ENCODE measurements at regions not wholly inside any gene's neighbourhood (a gene's known extent, or its start where the extent isn't known, plus 50 kb on each side); places are given as distances from the start of the nearest gene placed in this dataset.
"Not testable (repeated sequence)": the region's sequence is repeated elsewhere in the genome, so short reads cannot be mapped to it uniquely, and the experiment has no call there.

DNA sequence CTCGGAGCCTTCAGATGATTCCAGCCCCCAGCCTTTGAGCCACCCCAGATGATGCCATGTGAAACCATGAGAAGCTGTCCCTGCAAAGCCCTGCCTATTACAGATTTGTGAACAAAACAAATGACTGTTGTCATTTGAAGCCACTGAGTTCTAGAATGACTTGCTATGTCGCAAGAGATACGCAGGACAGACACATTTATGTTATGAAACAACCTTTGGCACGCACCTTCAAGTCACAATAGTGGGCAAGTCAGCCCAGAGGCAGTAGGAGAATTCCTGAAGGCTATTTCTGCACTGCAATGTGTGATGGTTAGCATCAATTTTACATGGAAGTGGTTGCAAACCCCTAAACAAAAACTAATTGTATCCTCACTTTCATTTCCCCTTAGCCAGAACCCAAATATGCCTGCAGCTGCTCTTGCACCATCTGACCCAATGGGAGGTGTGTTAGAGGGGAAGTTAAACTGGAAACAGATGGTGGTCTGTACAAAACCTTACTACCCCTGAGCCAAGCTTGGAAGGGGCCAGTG lies 174.4 kb upstream of the ATP6AP2 start:
- DNase-seq: no peak

DNA sequence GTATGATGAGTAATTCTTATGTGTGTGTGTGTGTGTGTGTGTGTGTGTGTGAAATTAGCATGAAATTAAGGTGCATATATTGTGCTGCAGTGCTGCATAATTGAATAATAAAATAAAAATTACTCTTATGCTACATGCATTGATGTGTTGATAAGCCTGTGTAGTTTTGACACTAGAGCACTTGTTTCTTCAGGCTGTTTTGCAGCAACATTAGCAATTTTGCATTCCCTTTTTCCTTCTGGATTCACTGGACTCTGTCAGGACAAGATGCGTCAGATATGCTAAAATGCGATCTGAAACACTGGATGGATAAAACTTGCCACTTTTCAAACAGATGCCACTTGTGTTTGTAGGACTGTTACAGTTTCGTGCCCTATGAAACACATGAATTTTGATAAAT lies 175.4 kb upstream of the ATP6AP2 start:
- no peak for DNase-seq

DNA sequence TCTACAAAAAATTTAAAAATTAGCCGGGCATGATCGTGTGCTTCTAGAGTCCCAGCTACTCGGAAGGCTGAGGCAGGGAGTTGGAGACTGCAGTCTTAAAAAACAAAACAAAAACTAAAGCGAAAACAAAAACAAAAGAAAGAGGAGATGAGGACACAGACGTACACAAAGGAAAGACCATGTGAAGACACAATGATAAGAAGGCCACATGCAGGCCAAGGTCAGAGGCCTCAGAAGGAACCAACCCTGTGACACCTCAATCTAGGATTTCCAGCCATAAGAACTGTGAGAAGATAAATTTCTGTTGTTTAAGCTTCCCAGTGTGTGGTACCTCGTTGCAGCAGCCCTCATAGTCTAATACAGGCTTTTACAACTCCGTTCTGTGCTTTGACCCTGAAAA lies 177.0 kb upstream of the ATP6AP2 start:
- no peak for DNase-seq

DNA sequence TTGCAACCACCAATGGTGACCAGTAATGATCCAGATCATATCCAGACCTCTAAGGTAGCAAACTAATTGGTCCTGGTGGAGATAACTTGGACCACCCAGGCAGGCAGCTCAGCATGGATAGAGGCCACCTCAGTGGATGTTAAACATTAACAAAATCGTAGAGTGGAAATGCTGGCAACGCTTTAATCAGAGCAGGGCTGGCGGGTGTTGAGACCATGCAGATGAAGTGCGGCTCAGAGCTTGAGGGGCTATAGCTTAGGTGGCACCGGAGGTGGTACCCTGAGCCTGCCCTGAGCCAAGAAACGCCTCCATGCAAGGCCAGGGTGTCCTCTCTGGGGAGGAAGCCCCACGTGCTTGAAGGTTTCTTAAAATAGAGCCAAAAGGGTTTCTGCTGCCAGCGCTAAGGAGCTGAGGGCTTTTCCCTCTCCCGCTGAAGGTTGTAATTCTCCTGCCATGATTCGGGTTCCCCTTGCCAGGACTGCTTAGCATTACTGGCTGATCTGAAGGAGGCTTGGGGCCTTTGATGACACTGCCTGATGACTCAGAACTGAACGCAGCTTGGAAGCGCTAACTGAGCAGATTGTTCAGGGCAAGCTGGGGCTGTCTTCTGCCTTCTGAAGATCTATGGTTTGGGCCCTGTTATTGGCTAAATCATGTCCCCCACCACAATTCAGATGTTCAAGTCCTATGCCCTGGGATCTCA lies 177.8 kb upstream of the ATP6AP2 start:
- no peak for DNase-seq

DNA sequence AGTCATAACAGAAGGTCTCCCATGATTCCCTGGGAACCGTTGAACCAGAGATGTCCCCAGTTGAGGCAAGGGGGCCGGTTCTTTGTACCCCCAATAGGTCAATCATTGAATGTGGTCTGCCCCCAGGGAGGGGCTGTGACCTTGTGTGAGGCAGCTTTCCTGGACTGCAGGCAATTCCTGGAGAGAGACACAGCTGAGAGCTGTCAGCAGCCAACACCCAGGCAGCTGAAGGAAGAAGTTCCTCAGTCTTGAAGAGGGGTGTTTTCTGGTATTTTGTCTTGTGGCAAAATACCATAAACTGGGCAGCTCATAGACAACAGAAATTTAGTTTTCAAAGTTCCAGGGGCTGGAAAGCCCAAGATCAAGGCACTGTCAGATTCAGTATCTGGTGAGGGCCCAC lies 185.7 kb upstream of the ATP6AP2 start:
- DNase-seq: no peak

DNA sequence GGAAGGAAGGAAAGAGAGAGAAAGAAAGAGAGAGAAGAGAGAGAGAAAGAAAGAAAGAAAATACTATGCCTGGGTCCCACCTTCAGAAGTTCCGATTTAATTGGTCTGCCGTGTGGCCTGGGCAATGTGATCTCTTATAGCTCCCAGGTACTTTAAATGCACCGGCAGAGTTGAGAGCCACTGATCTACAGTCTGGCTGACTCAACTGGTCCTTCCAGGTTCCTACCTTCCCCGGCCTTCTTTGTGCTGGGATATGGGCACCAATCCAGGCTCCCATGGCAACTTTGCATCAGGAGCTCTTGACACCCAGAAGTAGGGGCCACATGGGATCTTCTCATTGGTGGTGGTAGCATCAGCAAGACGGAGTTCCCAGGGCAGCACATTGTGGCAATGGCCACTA lies 186.5 kb upstream of the ATP6AP2 start:
- no peak for DNase-seq

DNA sequence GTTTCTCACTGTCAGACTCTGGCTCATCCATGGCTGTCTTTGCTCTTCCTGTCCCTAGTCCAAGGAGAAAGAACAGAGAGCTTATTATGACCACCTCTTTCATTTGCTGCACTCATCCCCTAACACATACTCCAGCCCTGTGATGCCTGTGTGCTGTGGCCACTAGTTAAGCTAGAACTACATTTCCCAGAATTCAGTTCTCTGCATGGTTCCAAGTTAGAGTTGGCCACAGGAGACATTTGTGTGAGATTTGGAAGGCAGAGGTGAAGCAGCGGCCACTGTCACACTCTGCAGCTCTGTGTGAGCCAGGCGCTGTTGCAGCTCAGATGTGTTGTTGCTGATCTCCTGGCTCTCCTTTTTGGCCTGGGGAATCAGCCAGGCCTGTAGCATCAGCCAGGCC lies 188.2 kb upstream of the ATP6AP2 start:
- DNase-seq: no peak

DNA sequence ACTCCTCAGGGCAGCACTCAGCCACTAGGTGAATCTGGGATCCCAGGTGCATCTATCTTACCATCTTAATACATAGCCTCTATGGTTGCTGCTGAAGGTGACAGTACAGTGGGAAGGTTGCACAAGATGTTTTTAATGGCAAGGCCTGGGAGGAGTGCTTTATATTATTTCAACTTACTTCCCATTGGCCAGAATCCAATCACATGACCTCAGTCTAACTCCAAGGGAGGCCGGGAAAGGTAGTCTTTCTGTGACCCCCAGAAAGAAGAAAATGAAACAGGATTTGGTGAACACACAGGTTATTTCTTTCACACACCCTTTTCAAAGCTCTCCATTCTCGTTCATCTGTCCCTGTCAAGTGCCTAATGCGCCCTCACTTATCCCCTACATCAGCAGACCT lies 189.1 kb upstream of the ATP6AP2 start:
- DNase-seq: no peak

DNA sequence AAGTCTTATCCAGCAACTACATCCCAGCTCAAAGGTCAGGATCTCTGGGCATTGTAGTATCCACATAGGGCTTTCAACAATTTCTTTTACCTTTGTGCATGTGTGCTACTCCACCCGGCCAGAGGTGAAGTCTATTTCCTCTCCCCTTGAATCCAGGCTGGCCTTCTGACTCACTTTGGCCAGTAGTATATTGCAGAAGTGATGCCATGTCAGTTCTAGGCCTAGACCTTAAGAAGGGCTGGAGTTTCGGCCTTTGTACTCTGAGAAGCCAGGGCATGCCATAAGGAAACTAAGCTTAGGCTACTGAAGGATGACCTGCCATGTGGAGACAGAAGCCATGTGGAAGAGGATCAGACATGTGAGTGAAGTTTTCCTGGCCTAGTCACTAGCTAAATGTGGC lies 191.2 kb upstream of the ATP6AP2 start:
- no peak for DNase-seq

DNA sequence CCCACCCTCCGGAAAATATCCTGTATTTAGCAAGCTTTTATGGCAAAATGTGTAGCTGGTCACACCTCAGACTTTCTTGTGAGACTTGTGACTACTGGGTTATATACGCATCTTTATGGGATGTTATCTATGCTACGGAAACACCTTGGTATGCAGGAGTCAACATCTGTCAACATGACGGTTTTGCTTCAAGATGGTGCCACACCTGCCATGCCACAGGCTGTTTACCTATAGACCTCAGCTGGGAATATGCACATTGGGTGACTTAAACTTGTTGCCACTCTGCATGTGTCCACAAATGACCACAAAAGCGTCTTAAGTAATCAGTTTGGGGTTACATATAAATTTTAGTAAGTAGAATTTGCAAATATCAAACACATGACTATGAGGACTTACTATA lies 192.3 kb upstream of the ATP6AP2 start:
- DNase-seq: no peak

DNA sequence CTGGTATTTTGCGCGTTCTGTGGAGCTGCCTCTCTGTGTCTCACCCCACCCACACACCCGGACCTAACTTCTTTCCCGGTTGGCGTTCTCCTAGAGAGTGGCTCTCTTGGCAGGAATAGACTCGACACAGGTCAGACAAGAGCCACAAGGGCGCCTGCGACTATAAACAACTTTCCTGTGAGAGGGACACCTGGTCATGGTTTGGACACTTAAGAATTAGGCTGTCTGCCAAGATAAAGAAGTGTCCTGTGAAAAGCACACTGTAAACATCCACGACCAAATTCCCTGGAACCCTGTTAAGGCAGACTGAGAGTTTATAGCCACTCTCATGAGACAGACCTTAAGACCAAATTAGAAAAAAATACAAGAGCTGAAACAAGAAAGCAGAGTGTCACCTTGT lies 192.9 kb upstream of the ATP6AP2 start:
- not testable (repeated sequence) for DNase-seq

DNA sequence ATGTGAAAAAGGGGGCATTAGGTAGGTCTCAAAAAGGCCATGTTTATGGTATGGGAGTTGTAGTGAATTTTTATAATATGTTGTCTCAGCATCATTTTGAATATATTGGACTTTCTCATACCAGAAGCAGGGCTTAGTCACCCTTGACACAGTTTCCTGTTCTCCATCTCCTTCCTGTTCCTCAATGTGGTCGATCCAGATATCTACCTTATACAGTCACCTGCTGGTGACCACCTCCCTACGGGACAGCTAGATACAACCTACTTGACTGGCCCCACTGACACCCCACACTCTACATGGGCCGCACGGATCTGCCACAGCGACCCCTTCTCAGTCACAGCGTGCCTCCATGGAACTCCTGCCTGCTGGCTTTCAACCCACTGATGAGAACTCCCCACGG lies 193.5 kb upstream of the ATP6AP2 start:
- not testable (repeated sequence) for DNase-seq

DNA sequence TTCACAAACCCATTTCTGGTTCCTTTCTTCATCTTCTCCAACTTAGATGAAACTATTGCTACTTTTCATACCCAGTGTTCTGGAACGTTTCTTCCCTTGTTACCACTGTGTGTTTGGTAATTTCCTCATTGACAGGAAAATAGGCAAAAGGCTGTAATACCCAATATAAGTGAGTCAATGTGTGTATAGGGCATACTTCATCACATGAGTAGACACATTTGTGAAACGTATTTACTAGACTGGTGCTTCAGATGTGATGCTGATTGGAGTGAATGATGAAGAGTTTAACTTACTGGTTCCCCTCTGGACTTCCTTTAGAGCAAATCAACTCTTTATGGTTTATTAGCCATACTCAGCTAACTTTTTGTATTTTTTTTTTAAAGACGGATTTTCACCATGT lies 195.1 kb upstream of the ATP6AP2 start:
- no peak for DNase-seq

DNA sequence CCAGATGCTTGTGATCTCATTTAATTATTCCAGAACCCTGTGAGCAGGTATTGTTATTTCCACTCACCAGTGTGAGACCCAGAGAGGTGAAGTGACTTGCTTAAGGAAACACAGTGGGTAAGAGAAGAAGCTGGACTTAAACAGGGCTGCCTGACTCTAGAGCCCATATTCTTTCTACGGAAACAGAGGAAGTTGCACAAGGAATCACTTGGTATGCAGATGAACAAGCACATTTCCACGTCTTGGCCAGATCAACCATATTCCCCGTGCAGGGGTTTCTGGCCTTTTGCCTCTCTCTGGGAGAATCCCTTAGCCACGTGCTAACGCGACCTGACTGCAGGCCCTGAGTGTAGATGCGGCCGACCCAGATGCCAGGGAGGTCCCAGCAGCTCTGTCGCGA lies 195.5 kb upstream of the ATP6AP2 start:
- DNase-seq: no peak

DNA sequence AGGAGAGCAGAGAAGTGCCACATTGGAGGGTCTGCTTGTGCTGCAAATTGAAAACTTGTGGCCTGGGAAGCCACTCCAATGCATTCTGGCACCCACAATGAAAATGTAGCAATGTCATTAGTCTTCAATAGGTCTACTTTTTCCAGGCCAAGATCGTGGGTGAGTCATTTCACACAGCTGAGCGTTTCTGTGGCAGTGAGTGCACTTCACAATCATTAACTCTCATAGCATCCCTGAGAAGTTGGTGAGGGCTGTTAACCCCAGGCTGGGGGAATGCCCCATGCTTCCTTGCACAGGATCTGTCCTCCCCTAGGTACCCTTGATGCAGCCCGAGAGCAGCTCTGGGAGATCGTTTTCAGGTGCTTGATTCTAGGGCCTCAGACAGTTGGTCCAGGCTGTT lies 196.8 kb upstream of the ATP6AP2 start:
- DNase-seq: no peak

DNA sequence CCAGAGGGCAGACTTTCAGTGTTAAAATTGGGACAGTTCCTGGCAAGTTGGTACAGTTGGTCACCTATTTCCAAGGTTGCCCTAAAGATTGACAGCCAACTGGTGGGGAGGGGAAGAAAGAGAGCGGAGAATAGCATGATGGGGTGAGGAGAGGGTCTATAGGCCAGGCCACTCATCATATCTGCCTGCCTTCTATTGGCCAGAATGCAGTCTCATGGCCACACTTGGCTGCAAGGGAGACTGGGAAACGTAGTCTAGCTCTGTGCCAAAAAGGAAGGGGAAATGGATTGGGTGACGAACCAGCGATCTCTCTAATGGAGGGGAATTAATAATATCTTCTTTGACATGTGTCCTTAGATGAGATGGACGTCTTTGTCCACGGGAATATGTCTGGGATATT lies 197.4 kb upstream of the ATP6AP2 start:
- DNase-seq: no peak

DNA sequence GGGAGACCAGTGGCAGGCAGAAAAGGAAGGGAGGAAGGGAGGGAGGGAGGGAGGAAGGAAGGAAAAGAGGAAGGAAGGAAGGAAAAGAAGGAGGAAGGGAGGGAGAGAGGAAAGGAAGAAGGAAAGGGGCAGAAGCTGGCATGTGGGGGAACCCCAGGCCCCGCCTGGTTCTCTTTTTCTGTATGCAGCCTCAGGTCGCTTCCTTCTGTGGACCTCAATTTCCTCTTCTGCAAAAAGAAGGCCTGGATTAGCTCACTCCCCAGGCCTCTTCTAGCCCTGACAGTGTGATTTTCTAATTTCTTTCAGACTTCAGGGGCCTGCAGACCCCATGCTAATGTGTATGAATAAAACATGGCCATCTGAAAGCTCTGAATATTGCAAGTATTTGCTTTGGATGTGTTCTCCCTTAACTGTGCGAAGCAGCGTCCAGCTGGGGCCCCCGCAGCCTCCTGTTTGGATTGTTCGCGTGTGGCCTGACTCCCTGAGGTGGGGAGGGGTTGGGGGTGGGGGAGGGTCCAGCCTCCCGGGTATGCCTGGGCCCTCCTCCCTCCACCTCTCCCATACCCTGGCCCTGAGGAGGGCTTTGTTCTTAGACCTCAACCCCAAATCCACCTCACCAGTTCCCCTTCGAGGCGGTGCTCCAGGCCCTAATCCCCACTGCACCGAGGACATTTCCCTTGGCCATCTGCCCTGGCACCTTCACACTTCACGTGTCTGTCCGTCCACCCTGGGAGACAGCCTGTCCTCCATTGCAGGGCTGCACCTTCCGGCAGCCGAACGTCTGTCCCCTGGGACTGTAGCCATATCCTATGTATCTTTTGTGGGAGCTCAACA lies 199.9 kb upstream of the ATP6AP2 start:
- no peak for DNase-seq

DNA sequence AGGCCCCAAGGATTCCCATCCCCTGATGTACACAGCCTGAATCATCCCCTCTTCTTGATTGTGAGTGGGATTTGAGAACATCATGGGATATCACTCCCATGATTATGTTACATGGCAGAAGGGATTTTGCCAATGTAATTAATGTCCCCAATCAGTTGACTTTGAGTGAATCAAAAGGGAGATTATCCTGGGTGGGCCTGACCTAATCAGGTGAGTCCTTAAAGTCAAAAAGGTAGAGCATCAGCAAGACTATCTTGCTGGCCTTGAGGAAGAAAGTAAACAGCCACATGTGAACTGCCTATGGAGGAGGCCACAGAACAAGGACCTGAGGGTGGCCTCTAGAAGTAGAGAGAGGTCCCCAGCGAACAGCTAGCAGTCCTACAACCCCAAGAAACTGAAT lies 203.1 kb upstream of the ATP6AP2 start:
- DNase-seq: no peak

DNA sequence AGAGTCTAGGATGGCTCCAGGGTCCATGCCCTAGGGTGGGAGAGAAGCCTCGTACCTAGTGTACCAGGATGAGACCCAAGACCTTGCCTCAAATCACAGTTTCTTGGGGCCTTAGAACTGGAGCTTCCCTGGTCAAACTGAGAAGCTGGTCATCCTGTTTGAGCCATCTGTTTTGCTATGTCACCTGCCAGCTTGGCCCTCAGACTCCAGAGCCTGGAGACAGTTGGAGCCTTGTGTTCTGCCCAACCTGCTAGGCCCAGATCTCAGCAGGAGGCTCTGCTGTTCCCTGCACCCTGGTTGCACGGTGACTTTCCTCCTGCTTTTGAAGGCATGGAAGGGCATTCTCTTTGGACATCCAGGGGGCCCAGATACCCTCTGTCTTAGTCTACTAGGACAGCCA lies 206.3 kb upstream of the ATP6AP2 start:
- no peak for DNase-seq

DNA sequence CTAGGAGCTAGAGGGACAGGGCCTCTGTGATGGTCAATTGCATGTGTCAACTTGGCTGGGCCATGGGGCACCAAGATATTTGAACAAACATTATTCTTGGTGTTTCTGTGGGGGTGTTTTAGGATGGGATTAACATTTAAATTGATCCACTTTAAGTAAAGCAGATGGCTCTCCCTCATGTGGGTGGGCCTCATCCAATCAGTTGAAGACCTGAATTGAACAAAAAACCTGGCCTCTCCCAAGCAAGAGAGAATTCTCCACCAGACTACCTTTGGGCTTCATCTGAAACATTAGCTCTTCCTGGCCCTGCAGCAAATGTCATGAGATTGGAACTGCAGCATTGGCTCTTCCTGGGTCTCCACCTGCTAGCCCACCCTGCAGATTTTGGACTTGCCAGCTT lies 207.1 kb upstream of the ATP6AP2 start:
- no peak for DNase-seq

DNA sequence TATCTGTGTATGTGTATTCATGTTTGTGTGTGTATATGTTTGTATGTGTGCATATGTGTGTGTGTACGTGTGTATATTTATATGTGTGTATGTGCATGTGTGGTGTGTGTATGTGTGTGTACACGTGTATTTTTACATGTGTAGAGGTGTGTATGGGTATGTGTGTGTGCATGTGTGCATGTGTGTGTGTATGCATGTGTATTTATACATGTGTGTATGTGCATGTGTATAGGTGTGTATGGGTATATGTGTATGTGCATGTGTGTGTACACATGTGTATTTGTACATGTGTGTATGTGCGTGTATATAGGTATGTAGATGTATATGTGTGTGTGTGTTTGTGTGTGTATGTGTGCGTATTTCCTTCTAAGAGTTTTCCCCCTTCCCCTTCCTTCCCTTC lies 207.7 kb upstream of the ATP6AP2 start:
- no peak for DNase-seq

DNA sequence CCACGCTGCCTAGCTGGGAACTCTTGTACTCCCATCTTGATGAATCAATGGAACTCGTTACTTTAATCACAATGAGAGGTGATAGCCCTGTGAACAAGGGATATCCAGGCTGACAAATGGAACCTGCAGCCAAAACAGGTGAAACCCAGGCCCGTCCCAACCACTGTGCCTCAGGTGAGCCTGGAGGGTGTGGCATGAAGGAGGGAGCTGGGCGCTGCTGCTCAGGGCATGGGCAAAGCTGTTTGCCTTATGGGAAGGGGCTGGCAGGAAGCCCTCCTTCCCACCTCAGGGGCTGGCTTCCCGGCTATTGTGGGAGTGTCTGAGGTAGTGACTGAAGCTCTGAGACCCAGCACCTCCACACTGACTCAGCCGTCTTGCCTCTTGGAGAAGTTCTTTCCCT lies 209.4 kb upstream of the ATP6AP2 start:
- no peak for DNase-seq

DNA sequence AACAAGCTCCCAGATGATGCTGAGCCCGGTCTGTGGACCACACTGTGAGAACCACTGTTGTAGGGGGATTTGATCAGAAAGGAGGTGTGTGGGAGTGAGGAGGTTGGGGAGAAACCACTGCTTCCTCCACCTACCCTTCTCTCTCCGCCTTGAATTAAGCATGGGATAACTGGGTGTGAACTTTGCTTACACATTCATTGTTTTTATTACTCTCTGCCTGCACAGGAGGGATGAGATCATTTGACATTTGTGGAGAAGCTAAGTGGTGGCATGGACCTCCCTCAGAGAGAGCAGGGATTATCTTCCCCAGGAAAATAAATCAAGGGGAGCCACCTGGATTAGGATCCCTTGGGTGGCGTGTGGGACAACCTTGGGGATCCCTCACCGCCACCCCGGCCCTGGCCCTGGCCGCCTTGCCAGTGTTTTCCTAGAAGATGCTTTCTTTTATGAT lies 212.1 kb upstream of the ATP6AP2 start:
- no peak for DNase-seq

DNA sequence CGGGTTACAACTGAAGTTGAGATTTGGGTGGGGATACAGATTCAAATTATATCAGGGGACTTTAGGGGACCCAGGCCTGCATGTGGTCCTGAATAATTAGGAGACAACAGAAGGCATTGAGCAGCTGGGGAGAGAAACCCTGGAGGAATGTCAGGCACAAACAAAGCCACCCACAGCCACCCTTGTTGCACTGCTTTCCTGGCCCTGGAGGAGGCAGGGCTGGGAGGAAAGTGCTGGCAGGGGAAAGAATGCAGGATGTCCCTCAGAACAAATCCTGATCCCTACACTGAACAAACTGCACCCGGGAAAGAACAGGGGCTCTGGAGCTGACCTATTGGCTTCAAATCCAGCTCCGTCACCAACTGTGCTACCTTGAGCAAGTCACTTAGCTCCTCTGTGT lies 214.1 kb upstream of the ATP6AP2 start:
- DNase-seq: no peak
